Hepatocyte (in vitro differentiated cells): ENCODE measurements at regions not wholly inside any gene's neighbourhood (a gene's known extent, or its start where the extent isn't known, plus 50 kb on each side); places are given as distances from the start of the nearest gene placed in this dataset.

Experiments
- DNase-seq: peaks from one replicate; pipeline ENCODE4 v3.0.0-alpha.2; 2016; ENCODE audit warnings: low spot score
- H2AFZ ChIP-seq: fragments of 200-600 bp; sonication (generic); 2 replicates; pipeline ENCODE4 v1.6.0; 2016; ENCODE audit warnings: antibody characterized with exemption, mild to moderate bottlenecking
- H3K27ac ChIP-seq: fragments of 200-600 bp; sonication (generic); 2 replicates; pipeline ENCODE4 v1.5.1; 2016; ENCODE audit warnings: mild to moderate bottlenecking
- H3K27me3 ChIP-seq: fragments of 200-600 bp; sonication (generic); 2 replicates; pipeline ENCODE4 v1.6.1; 2016
- H3K36me3 ChIP-seq: fragments of 200-600 bp; sonication (generic); replicated peaks from 2 replicates; pipeline ENCODE4 v1.5.1; 2016; ENCODE audit warnings: low read depth; ENCODE audit not compliant: insufficient read depth
- H3K4me1 ChIP-seq: fragments of 200-600 bp; sonication (generic); 2 replicates; pipeline ENCODE4 v1.5.1; 2016; ENCODE audit warnings: mild to moderate bottlenecking, moderate library complexity; ENCODE audit not compliant: insufficient read depth
- H3K4me2 ChIP-seq: fragments of 200-600 bp; sonication (generic); 2 replicates; pipeline ENCODE4 v1.6.0; 2016
- H3K4me3 ChIP-seq: fragments of 200-600 bp; sonication (generic); 2 replicates; pipeline ENCODE4 v1.5.1; 2016; ENCODE audit warnings: mild to moderate bottlenecking
- H3K79me2 ChIP-seq: fragments of 200-600 bp; sonication (generic); 2 replicates; pipeline ENCODE4 v1.6.0; 2017; ENCODE audit warnings: mild to moderate bottlenecking
- H3K9me2 ChIP-seq: fragments of 200-600 bp; sonication (generic); replicated peaks from 2 replicates; pipeline ENCODE4 v1.6.0; 2017; ENCODE audit warnings: mild to moderate bottlenecking; ENCODE audit not compliant: insufficient read depth
- H3K9me3 ChIP-seq: fragments of 200-600 bp; sonication (generic); 2 replicates; pipeline ENCODE4 v1.5.1; 2016; ENCODE audit warnings: low read depth, mild to moderate bottlenecking
- H4K20me1 ChIP-seq: fragments of 200-600 bp; sonication (generic); 2 replicates; pipeline ENCODE4 v1.6.0; 2016; ENCODE audit warnings: mild to moderate bottlenecking; ENCODE audit not compliant: insufficient read depth, poor library complexity, severe bottlenecking
- EZH2 ChIP-seq: fragments of 200-600 bp; sonication (generic); IDR thresholded peaks from 2 replicates; pipeline ENCODE4 v1.6.1; 2016; ENCODE audit warnings: antibody characterized with exemption, mild to moderate bottlenecking, borderline replicate concordance
- EZH2phosphoT487 ChIP-seq: fragments of 200-600 bp; sonication (generic); IDR thresholded peaks from one replicate; pipeline ENCODE4 v1.6.1; 2018; ENCODE audit warnings: antibody characterized with exemption, mild to moderate bottlenecking, low read depth, moderate library complexity; ENCODE audit not compliant: unreplicated experiment, severe bottlenecking
- WGBS: methylation state at CpG from one replicate; pipeline ENCODE4 v1.1.6; 2016; ENCODE audit warnings: low lambda C conversion rate; ENCODE audit errors: missing lambda C conversion rate; 5-methylcytosine and 5-hydroxymethylcytosine counted together
- TF ChIP-seq, protein P1 (sequence below): fragments of 200-600 bp; sonication (generic); IDR thresholded peaks from 2 replicates; pipeline ENCODE4 v1.5.1; 2016; ENCODE audit warnings: antibody characterized with exemption, mild to moderate bottlenecking; ENCODE audit not compliant: poor library complexity

DNA sequence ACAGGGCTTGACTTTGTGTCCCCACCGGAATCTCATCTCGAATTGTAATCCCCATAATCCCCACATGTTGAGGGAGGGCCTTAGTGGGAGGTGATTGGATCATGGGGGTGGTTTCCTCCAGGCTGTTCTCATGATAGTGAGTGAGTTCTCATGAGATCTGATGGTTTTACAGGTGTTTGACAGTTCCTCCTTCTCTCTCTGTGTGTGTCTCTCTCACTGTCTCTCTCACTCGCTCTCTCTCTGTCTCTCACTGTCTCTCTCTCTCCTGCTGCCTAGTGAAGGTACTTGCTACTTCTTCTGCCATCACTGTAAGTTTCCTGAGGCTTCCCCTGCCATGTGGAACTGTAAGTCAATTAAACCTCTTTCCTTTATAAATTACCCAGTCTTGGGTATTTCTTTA, 289.8 kb upstream of the HABP2 start:
- H3K9me2 ChIP-seq = no peaks in the 10 kb centered on the region

DNA sequence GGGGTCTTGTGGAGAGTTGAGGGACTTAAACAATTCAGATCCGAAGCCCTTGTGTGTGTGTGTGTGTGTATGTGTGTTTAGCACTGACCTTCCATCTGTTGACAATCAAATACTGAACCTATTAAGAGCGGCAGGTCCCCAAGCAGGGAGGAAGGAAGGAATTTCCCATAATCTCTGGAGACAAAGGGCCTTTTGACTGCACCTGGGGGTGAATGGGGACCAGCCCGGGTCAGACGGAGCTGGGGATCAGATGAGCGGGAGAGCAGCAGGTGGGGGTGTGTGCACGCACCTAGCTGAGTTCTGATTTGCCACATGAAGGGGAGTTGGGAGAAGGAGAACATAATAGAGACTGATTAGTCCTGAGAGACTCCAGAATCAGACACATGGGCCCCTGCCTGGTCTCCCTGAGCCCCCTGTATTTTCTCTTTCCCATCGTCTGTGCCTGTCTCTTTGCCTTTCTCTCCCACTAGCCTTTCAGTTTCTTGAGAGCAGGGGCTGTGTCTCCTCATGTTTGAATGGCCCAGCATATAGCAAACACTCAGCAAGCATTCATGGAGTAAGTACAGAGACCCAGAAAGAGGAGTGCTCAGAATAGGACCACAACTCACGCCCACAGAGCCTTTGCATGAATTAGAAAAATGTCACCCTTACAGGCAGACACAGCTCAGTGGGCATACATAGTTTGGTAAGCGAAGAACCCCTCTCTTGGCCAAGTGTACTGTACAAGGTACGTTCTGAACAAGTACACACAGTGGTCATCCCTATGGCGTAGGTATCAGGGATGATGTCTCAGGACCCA, 288.3 kb upstream of the HABP2 start:
- no peaks in the 10 kb centered on the region for H3K4me1 ChIP-seq
- H3K27me3 ChIP-seq = peaks cover 8% of the 10 kb centered on the region
- no peaks in the 10 kb centered on the region for H3K79me2 ChIP-seq
- H2AFZ ChIP-seq = no peak overlapping the region
- H3K4me2 ChIP-seq = no peak overlapping the region
- no peaks in the 10 kb centered on the region for H3K36me3 ChIP-seq
- 69% methylated on average over 11 of the region's 11 CpGs for WGBS
- H3K27ac ChIP-seq = no peak overlapping the region
- no peaks in the 10 kb centered on the region for H3K9me2 ChIP-seq
- no peaks in the 10 kb centered on the region for H4K20me1 ChIP-seq
- H3K4me3 ChIP-seq = no peak overlapping the region
- no peaks in the 10 kb centered on the region for H3K9me3 ChIP-seq
- DNase-seq = no peak
- TF ChIP-seq EZH2 = no peak
- TF ChIP-seq, protein P1, sequence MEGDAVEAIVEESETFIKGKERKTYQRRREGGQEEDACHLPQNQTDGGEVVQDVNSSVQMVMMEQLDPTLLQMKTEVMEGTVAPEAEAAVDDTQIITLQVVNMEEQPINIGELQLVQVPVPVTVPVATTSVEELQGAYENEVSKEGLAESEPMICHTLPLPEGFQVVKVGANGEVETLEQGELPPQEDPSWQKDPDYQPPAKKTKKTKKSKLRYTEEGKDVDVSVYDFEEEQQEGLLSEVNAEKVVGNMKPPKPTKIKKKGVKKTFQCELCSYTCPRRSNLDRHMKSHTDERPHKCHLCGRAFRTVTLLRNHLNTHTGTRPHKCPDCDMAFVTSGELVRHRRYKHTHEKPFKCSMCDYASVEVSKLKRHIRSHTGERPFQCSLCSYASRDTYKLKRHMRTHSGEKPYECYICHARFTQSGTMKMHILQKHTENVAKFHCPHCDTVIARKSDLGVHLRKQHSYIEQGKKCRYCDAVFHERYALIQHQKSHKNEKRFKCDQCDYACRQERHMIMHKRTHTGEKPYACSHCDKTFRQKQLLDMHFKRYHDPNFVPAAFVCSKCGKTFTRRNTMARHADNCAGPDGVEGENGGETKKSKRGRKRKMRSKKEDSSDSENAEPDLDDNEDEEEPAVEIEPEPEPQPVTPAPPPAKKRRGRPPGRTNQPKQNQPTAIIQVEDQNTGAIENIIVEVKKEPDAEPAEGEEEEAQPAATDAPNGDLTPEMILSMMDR = no peak
- TF ChIP-seq EZH2phosphoT487 = no peak

More for the DNA sequence above, 289.8 kb upstream of the HABP2 start:
- TF ChIP-seq EZH2 = no peak
- TF ChIP-seq, protein P1 = no peak
- no peak for TF ChIP-seq EZH2phosphoT487
- no peaks in the 10 kb centered on the region for H3K36me3 ChIP-seq
- no peak overlapping the region for H3K27ac ChIP-seq
- no peak overlapping the region for H3K4me2 ChIP-seq
- no peaks in the 10 kb centered on the region for H4K20me1 ChIP-seq
- H2AFZ ChIP-seq = no peak overlapping the region
- H3K27me3 ChIP-seq = peaks cover 8% of the 10 kb centered on the region
- no peak for DNase-seq
- no peaks in the 10 kb centered on the region for H3K9me3 ChIP-seq
- no peak overlapping the region for H3K4me3 ChIP-seq
- WGBS = 68% methylated on average over 3 of the region's 3 CpGs
- H3K4me1 ChIP-seq = no peaks in the 10 kb centered on the region
- H3K79me2 ChIP-seq = no peaks in the 10 kb centered on the region

DNA sequence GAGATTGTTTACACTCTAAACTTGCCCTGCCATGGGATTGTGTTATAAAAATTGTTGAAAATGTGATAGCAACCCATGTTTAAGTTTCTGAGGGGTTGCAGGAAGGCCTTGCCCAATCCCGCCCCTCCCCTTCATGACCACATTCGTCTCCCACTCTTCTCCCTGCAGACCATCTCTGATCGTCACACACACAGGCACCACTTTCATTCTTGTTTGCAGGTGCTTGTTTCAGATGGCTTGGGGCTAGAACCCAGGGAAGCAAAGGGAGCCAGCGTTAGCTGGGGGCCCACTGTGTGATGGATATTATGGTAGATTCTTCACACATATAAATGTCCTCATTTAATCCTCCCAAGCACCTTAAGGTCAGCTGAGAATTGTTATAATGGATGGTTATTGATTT, 286.7 kb upstream of the HABP2 start:
- Histone ChIP-seq H3K27ac (no peak overlapping the region), H3K4me3 (no peak overlapping the region), H4K20me1 (no peaks in the 10 kb centered on the region), H3K4me2 (no peak overlapping the region), H3K9me2 (no peaks in the 10 kb centered on the region), H2AFZ (no peak overlapping the region), H3K79me2 (no peaks in the 10 kb centered on the region), H3K27me3 (no peaks in the 10 kb centered on the region), H3K9me3 (no peaks in the 10 kb centered on the region), H3K4me1 (no peaks in the 10 kb centered on the region), H3K36me3 (no peaks in the 10 kb centered on the region)
- 81% methylated on average over 4 of the region's 4 CpGs for WGBS
- TF ChIP-seq, protein P1 = no peak
- TF ChIP-seq EZH2 (no peak), EZH2phosphoT487 (no peak)
- DNase-seq = no peak
